ENCODE measurements at regions not wholly inside any gene's neighbourhood (a gene's known extent, or its start where the extent isn't known, plus 50 kb on each side); places are given as distances from the start of the nearest gene placed in this dataset.

DNA sequence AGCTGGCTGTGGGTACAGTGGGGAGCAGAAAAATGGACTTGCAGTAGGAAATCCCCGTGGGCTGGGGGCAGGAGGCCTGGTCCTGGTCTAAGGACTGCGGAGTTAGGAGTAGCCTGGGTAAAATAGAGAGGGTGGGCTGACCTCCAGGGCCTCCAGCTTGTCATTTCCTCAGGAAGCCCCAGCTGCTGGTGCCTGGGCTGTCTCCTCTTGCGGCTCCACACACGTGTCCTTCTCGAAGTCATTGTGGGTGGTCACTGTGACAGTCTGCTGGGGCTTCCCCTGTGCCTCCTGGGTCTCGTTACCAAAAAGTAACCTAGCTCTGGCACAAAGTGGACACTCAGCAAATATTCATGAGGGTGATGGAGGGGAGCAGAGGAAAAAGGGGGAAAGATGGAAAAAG lies 259.7 kb downstream of the FGF9 start:
- TF ChIP-seq, protein P1, sequence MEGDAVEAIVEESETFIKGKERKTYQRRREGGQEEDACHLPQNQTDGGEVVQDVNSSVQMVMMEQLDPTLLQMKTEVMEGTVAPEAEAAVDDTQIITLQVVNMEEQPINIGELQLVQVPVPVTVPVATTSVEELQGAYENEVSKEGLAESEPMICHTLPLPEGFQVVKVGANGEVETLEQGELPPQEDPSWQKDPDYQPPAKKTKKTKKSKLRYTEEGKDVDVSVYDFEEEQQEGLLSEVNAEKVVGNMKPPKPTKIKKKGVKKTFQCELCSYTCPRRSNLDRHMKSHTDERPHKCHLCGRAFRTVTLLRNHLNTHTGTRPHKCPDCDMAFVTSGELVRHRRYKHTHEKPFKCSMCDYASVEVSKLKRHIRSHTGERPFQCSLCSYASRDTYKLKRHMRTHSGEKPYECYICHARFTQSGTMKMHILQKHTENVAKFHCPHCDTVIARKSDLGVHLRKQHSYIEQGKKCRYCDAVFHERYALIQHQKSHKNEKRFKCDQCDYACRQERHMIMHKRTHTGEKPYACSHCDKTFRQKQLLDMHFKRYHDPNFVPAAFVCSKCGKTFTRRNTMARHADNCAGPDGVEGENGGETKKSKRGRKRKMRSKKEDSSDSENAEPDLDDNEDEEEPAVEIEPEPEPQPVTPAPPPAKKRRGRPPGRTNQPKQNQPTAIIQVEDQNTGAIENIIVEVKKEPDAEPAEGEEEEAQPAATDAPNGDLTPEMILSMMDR (conservative IDR thresholded peaks at IDR 0.05), result no peak
- TF ChIP-seq EZH2 (IDR thresholded peaks at IDR 0.05; ENCODE audit: low read depth), result no peak
